HEK293T (cell line): ENCODE measurements at regions not wholly inside any gene's neighbourhood (a gene's known extent, or its start where the extent isn't known, plus 50 kb on each side); places are given as distances from the start of the nearest gene placed in this dataset.

Experiments
- CTCF ChIA-PET: fragments of 350-600 bp; formaldehyde crosslinking; extraction: SDS; loops from one replicate; lab custom pipeline; 2021; ENCODE audit warnings: antibody characterized with exemption, inconsistent platforms; lab: Yijun Ruan, JAX
- POLR2A ChIA-PET: fragments of 350-600 bp; formaldehyde crosslinking; extraction: SDS; loops from one replicate; lab custom pipeline; 2020; ENCODE audit warnings: antibody characterized with exemption, inconsistent platforms; lab: Yijun Ruan, JAX
- DNase-seq: peaks from one replicate; pipeline ENCODE4 v3.0.0; 2012; ENCODE audit warnings: mixed read lengths; ENCODE audit errors: extremely low spot score
- ARNT ChIP-seq: fragments of 450-650 bp; IDR thresholded peaks from 2 replicates; pipeline ENCODE4 v1.6.1; 2017; ENCODE audit warnings: mild to moderate bottlenecking
- BHLHE40 ChIP-seq: fragments of 450-650 bp; IDR thresholded peaks from 2 replicates; pipeline ENCODE4 v1.6.1; 2016; ENCODE audit warnings: mild to moderate bottlenecking, moderate library complexity, borderline replicate concordance
- CTBP1 ChIP-seq: fragments of 450-650 bp; IDR thresholded peaks from 2 replicates; pipeline ENCODE4 v1.6.1; 2016; ENCODE audit warnings: borderline replicate concordance
- FOXK2 ChIP-seq: fragments of 450-650 bp; IDR thresholded peaks from 2 replicates; pipeline ENCODE4 v1.6.1; 2016; ENCODE audit warnings: mild to moderate bottlenecking
- FOXM1 ChIP-seq: fragments of 450-650 bp; IDR thresholded peaks from 2 replicates; pipeline ENCODE4 v1.6.1; 2017; ENCODE audit warnings: mild to moderate bottlenecking, borderline replicate concordance
- HDGF ChIP-seq: fragments of 450-650 bp; IDR thresholded peaks from 2 replicates; pipeline ENCODE4 v1.6.1; 2017; ENCODE audit warnings: antibody characterized with exemption, borderline replicate concordance
- L3MBTL2 ChIP-seq: fragments of 450-650 bp; conservative IDR thresholded peaks from 2 replicates; pipeline ENCODE4 v1.6.1; 2016; ENCODE audit warnings: mild to moderate bottlenecking
- LEF1 ChIP-seq: fragments of 450-650 bp; IDR thresholded peaks from 2 replicates; pipeline ENCODE4 v1.6.1; 2017; ENCODE audit warnings: mild to moderate bottlenecking, borderline replicate concordance
- PKNOX1 ChIP-seq: fragments of 450-650 bp; IDR thresholded peaks from 2 replicates; pipeline ENCODE4 v1.6.1; 2016
- SP1 ChIP-seq: fragments of 450-650 bp; IDR thresholded peaks from 2 replicates; pipeline ENCODE4 v1.6.1; 2017

- TF ChIP-seq PKNOX1 (no peak), CTBP1 (no peak), SP1 (no peak), ARNT (no peak), HDGF (no peak), L3MBTL2 (no peak), BHLHE40 (no peak), FOXK2 (no peak), LEF1 (no peak), FOXM1 (no peak)
- ChIA-PET CTCF (interaction anchor here (0.7 kb wide), 1 partner anchor 1079 kb away, joined by 3 read pairs; no protein-coding TSS in a partner anchor), POLR2A (no interaction called here)
- DNase-seq: no peak
These were observed 51.3 kb upstream of the FSTL1 start for GRCh38 chr3:120502116-120502515.
